NCI-H187 treated with DMSO at 0.1 percent for 48 hours (cell line): ENCODE measurements at regions not wholly inside any gene's neighbourhood (a gene's known extent, or its start where the extent isn't known, plus 50 kb on each side); places are given as distances from the start of the nearest gene placed in this dataset.

ENCODE experiments used
- DNase-seq: peaks from one replicate; lab custom pipeline; 2025; lab: John Stamatoyannopoulos, UW

DNA sequence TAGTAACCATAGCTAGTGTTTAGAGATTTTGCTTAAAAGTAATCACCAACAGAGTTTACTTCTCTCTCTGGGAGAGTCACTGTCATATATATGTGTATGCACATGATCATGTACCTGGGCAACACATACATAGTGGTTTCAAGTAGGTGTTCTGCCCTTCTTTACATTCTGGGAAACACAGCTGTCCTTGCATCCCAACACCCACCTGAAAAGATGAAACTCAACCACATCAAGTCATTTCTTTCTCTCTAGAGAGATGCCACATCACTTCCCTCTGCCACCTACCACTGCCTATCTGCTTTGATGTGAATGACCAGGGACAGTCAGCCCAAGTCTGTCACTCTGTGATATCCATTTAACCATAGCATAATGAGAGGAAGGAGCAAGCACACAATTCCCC is 155.8 kb upstream of the GADL1 start:
- DNase-seq: no peak

GRCh38 chr3:31051226-31051625 is 156.8 kb upstream of the GADL1 start:
- no peak for DNase-seq

- no peak for DNase-seq
Measured at GRCh38 chr3:31053299-31053698, 158.8 kb upstream of the GADL1 start.

GRCh38 chr3:31054032-31054431 is 159.6 kb upstream of the GADL1 start:
- no peak for DNase-seq

DNA sequence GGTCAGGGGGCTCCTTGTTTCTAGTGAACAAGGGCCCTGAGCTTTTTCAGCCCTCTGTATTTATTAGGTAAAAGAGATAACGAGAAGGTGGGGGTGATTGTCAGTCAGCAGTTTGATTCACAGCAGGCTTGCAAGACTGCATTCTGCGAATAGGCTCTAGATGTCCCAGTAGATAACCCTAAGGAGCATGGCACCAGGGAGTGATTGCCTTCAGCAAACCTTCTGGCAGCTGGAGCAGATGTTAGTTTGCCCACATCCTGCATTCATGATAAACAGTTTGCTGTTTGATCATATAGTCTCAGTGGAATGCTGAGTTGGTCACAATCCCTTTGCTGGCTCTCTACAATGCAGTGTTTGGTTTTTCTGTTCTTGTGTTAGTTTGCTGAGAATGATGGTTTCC is 161.3 kb upstream of the GADL1 start:
- DNase-seq: no peak

- no peak for DNase-seq
Measured at GRCh38 chr3:31057891-31058290, 163.4 kb upstream of the GADL1 start.

GRCh38 chr3:31064021-31064420 is 169.6 kb upstream of the GADL1 start:
- no peak for DNase-seq

DNA sequence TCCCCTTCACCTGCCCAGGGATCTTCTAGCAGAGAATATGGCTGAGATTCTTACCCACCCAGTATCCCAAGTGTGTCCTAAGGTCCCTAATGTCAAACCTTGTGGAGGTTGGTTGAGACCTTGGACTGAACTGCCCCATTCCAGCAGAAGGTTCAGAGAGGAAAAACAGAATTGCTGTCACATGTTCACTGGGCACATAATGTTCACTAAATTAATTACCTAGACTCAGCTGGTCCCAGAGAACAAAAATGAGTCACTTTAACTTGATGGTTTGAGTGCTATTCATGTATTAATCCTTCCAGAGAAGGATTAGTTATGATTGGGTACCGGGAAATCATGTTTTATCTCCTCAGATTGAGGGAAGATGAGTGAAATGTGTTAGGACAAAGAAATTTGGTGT is 171.3 kb upstream of the GADL1 start:
- no peak for DNase-seq

DNA sequence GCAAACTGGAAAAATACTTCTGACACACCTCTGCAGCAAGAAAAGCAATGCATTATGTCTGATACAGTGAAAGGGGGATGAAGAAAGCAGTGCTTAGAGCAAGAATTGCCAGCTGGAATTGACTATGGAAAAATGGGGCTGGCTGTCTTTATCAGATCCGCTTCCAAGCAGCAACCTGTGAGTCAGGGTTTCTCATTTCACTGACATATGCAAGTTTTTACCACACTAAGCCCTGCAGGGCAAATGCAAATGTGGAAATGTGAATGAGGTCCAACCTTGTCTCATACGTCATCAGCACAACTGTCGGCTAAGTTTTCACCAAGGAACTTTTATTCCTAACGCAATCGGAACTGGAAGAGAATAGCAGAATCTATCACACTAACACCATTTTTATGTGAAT is 172.5 kb upstream of the GADL1 start:
- DNase-seq: no peak

GRCh38 chr3:31075471-31075870 is 181.0 kb upstream of the GADL1 start:
- DNase-seq: no peak

DNA sequence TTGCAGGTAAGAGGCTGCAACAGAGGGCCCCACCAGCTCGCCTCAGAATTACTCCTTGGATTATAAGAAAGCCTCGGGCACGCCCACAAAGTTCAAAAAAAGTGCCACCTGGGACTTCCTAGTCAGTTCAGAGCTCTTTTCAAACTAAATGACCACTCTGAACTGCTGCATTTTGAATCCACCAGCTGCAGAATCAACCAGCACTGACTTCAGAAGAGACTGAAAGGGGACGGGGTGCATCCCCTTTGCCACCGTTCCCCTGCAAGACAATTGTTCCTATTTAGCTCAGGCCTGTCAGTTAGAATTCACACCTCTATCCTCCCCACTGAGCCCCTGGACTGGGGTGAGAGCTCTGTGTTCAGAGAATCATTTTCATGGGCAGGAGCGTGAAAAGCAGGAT is 181.4 kb upstream of the GADL1 start:
- no peak for DNase-seq

DNA sequence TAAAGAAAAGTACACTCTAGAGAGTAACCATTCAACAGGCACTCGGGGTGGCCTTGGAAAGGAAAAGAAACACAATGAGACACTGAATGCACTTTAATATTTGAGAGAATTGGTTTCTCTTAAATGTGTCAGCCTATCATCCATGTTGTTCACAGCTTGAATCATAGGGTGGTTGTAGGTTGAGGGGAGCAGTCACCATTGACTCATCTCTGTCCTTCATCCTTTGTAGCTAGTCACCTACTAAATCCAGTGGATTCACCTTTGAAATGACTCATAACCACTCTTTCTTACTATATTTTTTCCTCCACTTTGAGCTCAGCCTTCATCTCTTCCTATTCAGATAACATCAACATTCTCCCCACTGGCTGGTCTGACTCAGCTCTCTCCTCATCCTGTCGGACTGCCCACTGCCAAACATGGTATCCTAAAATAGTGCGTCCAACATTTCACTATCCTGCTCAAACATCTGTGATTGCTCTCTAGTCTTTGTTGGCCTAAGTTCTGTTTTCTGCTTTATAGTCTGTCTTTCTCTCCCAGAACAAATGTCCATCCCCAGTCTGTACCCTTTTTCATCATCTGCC is 182.7 kb upstream of the GADL1 start:
- no peak for DNase-seq

DNA sequence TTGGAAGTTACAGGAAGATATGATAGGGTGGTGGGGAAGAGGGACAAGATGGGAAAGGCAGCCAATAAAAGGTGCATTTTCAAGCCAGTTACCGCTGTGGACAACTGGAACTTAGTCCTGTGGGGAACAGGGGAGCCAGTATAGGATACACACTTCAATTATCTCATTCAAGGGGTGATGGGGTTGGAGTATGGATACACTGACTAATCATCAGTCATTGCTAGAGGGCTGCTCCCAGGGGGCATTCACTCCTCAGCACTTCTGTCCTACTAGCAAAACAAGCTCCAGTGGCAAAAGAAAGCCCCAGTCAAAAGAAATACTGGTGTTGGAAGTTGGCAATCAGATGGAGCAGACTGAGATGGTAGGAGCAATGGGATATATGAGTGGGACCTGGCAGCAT is 183.4 kb upstream of the GADL1 start:
- no peak for DNase-seq

DNA sequence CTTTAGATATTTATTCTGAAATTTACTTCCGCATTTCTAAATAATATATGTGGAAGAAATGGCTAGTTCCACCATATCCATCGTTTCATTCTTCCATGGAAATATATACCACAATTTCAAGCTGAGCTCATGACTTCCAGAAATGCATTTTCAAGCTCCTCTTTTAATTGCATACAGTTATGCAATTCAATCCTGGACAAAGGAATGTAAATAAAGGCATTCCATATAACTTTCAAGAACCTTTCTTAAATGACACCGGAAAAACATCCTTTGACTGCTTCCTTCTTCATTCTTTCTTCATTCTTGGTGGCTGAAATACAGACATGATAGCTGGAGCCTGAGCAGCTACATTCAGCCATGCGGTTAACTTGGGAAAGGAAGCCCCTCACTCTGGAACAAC is 185.2 kb upstream of the GADL1 start:
- DNase-seq: no peak

DNA sequence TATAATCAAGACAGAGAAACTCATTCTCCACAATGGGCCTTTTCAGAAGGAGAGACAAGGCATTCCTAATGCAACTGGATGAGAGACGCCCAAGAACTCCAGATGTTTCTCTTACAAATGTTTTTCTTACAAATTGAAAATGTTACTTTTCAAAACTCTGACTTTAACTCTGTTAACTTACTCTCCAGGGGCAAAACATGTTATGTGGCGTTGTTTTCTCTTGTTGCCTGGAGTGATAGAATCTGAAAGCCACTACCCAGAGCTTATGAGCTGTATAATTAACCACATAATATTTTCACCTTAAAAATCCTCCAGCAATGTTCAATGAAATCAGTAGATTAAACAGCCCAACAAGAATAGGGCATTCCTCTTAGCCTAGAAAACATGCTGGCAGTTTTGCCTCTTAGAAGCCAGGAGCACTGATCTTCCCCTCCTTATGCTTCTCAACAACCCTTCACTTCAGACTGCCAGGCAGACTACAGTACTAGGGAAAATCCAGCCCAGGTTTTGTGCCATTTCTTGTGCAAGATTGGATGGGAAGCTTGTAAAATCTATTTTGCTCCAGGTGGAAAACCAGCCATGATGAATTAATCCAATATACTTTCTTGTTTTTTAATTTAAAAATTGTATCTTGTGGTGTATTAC is 186.7 kb upstream of the GADL1 start:
- no peak for DNase-seq

DNA sequence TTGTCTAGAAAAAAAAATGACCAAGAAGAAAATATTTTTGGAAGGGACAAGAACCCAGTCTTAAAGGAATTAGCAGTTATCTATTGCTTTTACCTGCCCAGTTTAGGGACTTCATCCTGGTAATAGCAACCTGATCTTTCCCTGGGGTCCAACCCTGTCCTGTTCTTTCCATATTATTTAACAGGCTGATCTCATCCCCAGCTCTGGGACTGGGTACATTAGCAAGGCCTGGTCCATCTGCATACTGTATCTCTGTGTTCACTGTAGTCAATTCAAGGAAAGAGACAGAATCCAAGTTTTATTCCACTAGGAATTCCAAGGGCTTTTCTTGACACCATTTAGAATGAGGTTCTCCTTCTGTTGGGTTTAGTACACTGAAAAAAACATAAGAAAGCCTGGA is 191.7 kb upstream of the GADL1 start:
- no peak for DNase-seq

DNA sequence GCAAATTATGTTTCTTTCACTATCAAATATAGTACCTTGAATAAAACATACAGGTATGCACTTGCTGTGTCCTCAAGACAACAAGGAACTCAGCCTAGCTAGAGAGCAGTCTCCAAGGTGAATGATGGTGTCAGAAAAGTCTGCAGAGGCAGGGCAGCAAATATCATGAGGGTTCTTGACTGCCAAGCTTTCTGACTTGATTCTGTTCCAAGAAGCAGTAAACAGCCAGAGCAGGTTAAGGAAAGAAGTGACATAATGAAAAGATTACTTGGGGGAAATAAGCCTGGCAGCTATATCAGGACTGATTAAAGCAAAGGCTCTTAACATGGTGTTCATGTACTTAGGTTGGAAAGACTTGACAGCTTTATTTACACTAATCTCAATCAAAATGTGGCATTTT is 192.2 kb upstream of the GADL1 start:
- DNase-seq: no peak

DNA sequence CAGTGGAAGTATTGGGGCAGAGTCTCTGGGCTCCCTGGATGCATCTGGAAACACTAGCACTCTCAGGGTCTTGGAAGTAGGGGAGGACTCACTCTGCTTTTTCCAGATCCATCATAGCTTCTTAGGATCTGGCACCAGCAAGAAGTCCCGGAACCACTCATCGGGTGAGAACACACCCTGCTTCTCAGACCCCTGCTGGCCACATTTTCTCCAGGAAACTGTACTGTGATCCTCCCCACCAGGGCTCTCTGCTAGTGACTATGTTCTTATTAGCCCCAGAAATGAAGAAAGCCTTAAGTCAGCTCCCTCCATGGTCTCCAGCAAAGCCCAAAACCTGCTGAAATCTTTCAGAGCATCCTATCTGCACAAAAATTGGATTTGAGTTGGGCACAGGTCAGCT is 197.3 kb upstream of the GADL1 start:
- no peak for DNase-seq

GRCh38 chr3:31092748-31093589 is 198.5 kb upstream of the GADL1 start:
- no peak for DNase-seq

DNA sequence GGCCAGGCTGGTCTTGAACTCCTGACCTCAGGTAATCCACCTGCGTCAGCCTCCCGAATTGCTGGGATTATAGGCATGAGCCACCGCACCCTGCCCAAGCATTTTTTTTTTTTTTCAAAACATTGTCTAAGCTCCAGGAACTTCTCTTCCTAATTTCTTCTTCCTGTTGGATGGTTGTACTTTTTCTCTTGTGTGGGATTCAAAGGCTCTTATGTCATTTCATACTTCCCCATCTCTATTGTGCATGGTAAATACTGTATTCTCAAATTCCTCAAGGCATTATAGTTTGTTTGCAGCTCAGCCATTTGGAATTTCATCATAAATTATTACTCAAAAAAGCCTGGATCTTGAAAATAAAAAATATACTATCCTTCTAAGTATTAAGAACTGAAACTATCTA is 199.1 kb upstream of the GADL1 start:
- DNase-seq: no peak

GRCh38 chr3:31094048-31094447 is 199.6 kb upstream of the GADL1 start:
- DNase-seq: no peak

DNA sequence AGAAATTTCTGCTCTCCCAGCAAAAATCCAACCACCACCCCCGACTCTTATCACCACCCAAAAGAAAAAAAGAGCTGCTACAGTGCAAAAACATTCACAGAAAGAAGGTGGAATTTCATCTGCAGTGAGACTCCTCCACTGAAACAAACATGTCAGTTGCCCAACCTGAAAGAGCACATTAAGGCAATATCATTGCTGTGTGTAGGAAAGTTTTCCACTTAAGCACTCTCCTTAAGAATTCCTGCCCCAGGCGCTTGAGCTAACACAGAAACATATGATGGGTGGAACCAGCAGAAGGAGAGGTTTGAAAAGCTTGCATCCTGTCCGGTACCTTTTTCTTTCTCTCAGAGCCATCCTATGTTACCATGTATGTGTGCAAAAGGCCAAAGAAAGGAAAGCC is 200.8 kb upstream of the GADL1 start:
- DNase-seq: no peak

DNA sequence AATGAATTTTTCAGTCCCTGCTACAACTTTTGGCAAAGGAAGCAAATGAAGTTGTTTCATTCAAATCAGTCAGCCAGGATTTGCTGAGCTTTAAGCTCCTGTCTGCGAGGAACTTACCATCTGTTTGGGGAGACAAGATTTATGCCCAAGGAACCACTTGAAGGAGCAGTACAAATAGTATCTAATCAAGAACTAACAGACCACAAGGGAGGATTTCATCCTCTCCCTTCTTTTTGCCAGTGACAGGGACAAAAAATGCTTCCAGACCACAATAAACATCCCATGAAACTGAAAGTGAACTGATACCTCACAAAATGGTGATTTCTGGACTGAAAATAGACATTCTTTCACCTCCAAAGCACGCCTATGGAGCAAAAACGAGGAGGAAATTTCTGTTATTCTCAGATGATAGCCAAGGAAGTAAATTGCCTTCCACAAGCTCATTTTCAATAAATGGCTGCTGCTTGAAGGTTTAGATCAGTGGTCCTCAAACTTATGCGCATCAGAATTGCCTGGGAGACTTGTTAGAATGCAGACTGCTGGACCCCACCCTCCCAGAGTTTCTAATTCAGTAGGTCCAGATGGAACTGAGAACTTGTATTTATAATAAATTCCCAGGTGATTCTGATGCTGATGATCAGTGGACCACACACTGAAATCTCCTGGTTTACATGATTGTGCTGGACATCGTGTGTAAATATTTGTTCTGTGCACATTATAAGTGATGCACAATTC is 202.4 kb upstream of the GADL1 start:
- no peak for DNase-seq
